GM12878 (cell line): ENCODE measurements at regions not wholly inside any gene's neighbourhood (a gene's known extent, or its start where the extent isn't known, plus 50 kb on each side); places are given as distances from the start of the nearest gene placed in this dataset.

Experiments used
- ATAC-seq: fragments of 200-7000 bp; cut with Tn5 transposase; 3 replicates; pipeline ENCODE4 v1.9.1; 2020; ENCODE audit warnings: mild to moderate bottlenecking, moderate library complexity
- BruUV-seq: library from RNA; stranded (reverse); fragments of 400-500 nt; replicated peaks from 2 replicates; lab custom pipeline; 2021; lab: Mats Ljungman, UMichigan
- CTCF ChIA-PET: fragments of 300-600 bp; sonication (Branson Sonifier 250); formaldehyde crosslinking; extraction: SDS; loops from one replicate; lab custom pipeline; 2021; ENCODE audit warnings: inconsistent platforms; lab: Yijun Ruan, JAX
- POLR2A ChIA-PET: fragments of 350-600 bp; formaldehyde crosslinking; extraction: SDS; loops from one replicate; lab custom pipeline; 2021; ENCODE audit warnings: inconsistent platforms; lab: Charles Lee
- RAD21 ChIA-PET: fragments of 300-600 bp; sonication (Branson Sonifier 250); formaldehyde crosslinking; loops from one replicate; lab custom pipeline; 2023; ENCODE audit warnings: antibody characterized with exemption; ENCODE audit not compliant: unreplicated experiment; lab: Charles Lee
- SMC1A ChIA-PET: fragments of 300-600 bp; sonication (Branson Sonifier 250); formaldehyde crosslinking; loops from one replicate; lab custom pipeline; 2023; ENCODE audit not compliant: unreplicated experiment, uncharacterized antibody; lab: Charles Lee
- DNase-seq: peaks from one replicate; pipeline ENCODE4 v3.0.0-alpha.2; 2011; ENCODE audit warnings: low read depth, low spot score
- FAIRE-seq: peaks from 3 replicates; lab custom pipeline; 2011; peaks lifted over from hg19 to GRCh38; lab: Jason Lieb, UNC
- H2AFZ ChIP-seq: 2 replicates; pipeline ENCODE4 v1.6.0; 2011; ENCODE audit warnings: low read depth, low read length, control low read depth; ENCODE audit not compliant: control insufficient read depth
- H3K27ac ChIP-seq: 2 replicates; pipeline ENCODE4 v1.5.1; 2011; ENCODE audit warnings: control low read depth; ENCODE audit not compliant: control insufficient read depth, insufficient read depth
- H3K27me3 ChIP-seq, 2 experiments: replicated peaks in 1 of 2; 2 replicates each; pipeline versions ENCODE4 v1.6.0 to v1.6.1; 2011; ENCODE audit warnings: low read length in 1 of 2; ENCODE audit not compliant: control insufficient read depth in 2 of 2, insufficient read depth in 2 of 2
- H3K36me3 ChIP-seq, 2 experiments: 2 replicates each; pipeline ENCODE4 v1.5.1; 2011; ENCODE audit warnings: low read length in 1 of 2; ENCODE audit not compliant: control insufficient read depth in 2 of 2, insufficient read depth in 2 of 2
- H3K4me1 ChIP-seq: 2 replicates; pipeline ENCODE4 v1.6.1; 2011; ENCODE audit warnings: mild to moderate bottlenecking, low read length, moderate library complexity, mixed read lengths; ENCODE audit not compliant: control insufficient read depth, insufficient read depth
- H3K4me2 ChIP-seq: 2 replicates; pipeline ENCODE4 v1.6.0; 2011; ENCODE audit warnings: control low read depth; ENCODE audit not compliant: control insufficient read depth, insufficient read depth
- H3K4me3 ChIP-seq: fragments of 200-600 bp; sonication (generic); 2 replicates; pipeline ENCODE4 v1.5.1; 2016
- H3K79me2 ChIP-seq: 2 replicates; pipeline ENCODE4 v1.6.0; 2011; ENCODE audit warnings: low read length; ENCODE audit not compliant: control insufficient read depth, insufficient read depth
- H3K9ac ChIP-seq: 2 replicates; pipeline ENCODE4 v1.8.0; 2011; ENCODE audit warnings: low read length, control low read depth, mixed read lengths; ENCODE audit not compliant: control insufficient read depth, insufficient read depth
- H3K9me3 ChIP-seq: replicated peaks from 3 replicates; pipeline ENCODE4 v1.5.1; 2011; ENCODE audit warnings: mild to moderate bottlenecking, low read length; ENCODE audit not compliant: control insufficient read depth, insufficient read depth
- H4K20me1 ChIP-seq: 2 replicates; pipeline ENCODE4 v1.6.0; 2011; ENCODE audit not compliant: control insufficient read depth, insufficient read depth
- CTCF ChIP-seq, 3 experiments: IDR thresholded peaks in 2 of 3; conservative IDR thresholded peaks in 1 of 3; 2 replicates each; pipeline ENCODE4 v1.5.1; 2011; ENCODE audit warnings: low read depth in 3 of 3, low read length in 3 of 3, mild to moderate bottlenecking in 3 of 3, control low read depth in 2 of 3, moderate library complexity in 2 of 3, inconsistent platforms in 1 of 3, mixed read lengths in 1 of 3; ENCODE audit not compliant: control insufficient read depth in 2 of 3, insufficient read depth in 1 of 3; ENCODE audit errors: extremely low read depth in 1 of 3
- IKZF1 ChIP-seq: fragments of 450-650 bp; conservative IDR thresholded peaks from 2 replicates; pipeline ENCODE4 v1.6.1; 2017; ENCODE audit warnings: antibody characterized with exemption, mild to moderate bottlenecking
- IRF3 ChIP-seq: fragments of 450-650 bp; IDR thresholded peaks from 2 replicates; pipeline ENCODE4 v1.6.1; 2014; ENCODE audit warnings: mild to moderate bottlenecking
- IRF5 ChIP-seq: fragments of 450-650 bp; IDR thresholded peaks from 2 replicates; pipeline ENCODE4 v1.6.1; 2017; ENCODE audit warnings: borderline replicate concordance
- MXI1 ChIP-seq: fragments of 150-350 bp; IDR thresholded peaks from 2 replicates; pipeline ENCODE4 v1.6.1; 2011; ENCODE audit warnings: low read depth, mild to moderate bottlenecking, inconsistent platforms, low read length, improper control_type of control experiment
- MYB ChIP-seq: fragments of 150-350 bp; IDR thresholded peaks from 2 replicates; pipeline ENCODE4 v1.6.1; 2014; ENCODE audit warnings: mild to moderate bottlenecking, low read depth, low read length, borderline replicate concordance
- NKRF ChIP-seq: fragments of 450-650 bp; conservative IDR thresholded peaks from 2 replicates; pipeline ENCODE4 v1.6.1; 2017; ENCODE audit warnings: mild to moderate bottlenecking, moderate library complexity
- RAD21 ChIP-seq: IDR thresholded peaks from 2 replicates; pipeline ENCODE4 v1.6.1; 2011; ENCODE audit warnings: mild to moderate bottlenecking, low read depth, low read length, moderate library complexity; ENCODE audit not compliant: insufficient read depth
- RB1 ChIP-seq: fragments of 450-650 bp; formaldehyde crosslinking; IDR thresholded peaks from 2 replicates; pipeline ENCODE4 v1.6.1; 2017; ENCODE audit warnings: mild to moderate bottlenecking, borderline replicate concordance
- RFX5 ChIP-seq: IDR thresholded peaks from 2 replicates; pipeline ENCODE4 v1.6.1; 2011; ENCODE audit warnings: low read depth, low read length, improper control_type of control experiment
- SMARCA5 ChIP-seq: fragments of 450-650 bp; IDR thresholded peaks from 2 replicates; pipeline ENCODE4 v1.6.1; 2017; ENCODE audit warnings: mild to moderate bottlenecking
- SP1 ChIP-seq: IDR thresholded peaks from one replicate; pipeline ENCODE4 v1.6.1; 2011; ENCODE audit warnings: low read depth, low read length
- TCF12 ChIP-seq: IDR thresholded peaks from 2 replicates; pipeline ENCODE4 v1.6.1; 2011; ENCODE audit warnings: low read depth, mild to moderate bottlenecking, low read length
- TCF3 ChIP-seq: IDR thresholded peaks from 2 replicates; pipeline ENCODE4 v1.6.1; 2012; ENCODE audit warnings: low read depth, mild to moderate bottlenecking, low read length, borderline replicate concordance; ENCODE audit not compliant: insufficient read depth
- ZBED1 ChIP-seq: IDR thresholded peaks from 2 replicates; pipeline ENCODE4 v1.6.1; 2016; ENCODE audit warnings: borderline replicate concordance
- WGBS: methylation state at CpG from one replicate; pipeline ENCODE4 v1.1.6; 2016; ENCODE audit warnings: low lambda C conversion rate; ENCODE audit not compliant: insufficient replicate concordance, insufficient coverage; ENCODE audit errors: missing lambda C conversion rate; 5-methylcytosine and 5-hydroxymethylcytosine counted together
- in situ Hi-C: fragments of 300-500 bp; cut with MboI; formaldehyde crosslinking; loops from 9 replicates; pipeline ENCODE4 v1.14.3; 2018; ENCODE audit warnings: mixed read lengths
- intact Hi-C: fragments of 100-400 bp; cut with micrococcal nuclease; formaldehyde crosslinking; loops from one replicate; pipeline ENCODE4 v1.14.2; 2022; ENCODE audit not compliant: unreplicated experiment

- BruUV-seq: no TSS peak
- no peaks in the 10 kb centered on the region for H3K27me3 ChIP-seq
- WGBS: 3% methylated on average over 47 of the region's 86 CpGs
- peak overlapping the region; percentile 65 for H2AFZ ChIP-seq
- peaks cover 26% of the 10 kb centered on the region for H3K4me1 ChIP-seq
- SMC1A ChIA-PET: interaction anchor here (2.0 kb wide), 1 partner anchor 51 kb away, joined by 5 read pairs; no protein-coding TSS in a partner anchor
- H3K79me2 ChIP-seq: peaks cover 10% of the 10 kb centered on the region
- H3K9ac ChIP-seq: peak overlapping the region; percentile 67
- H3K27ac ChIP-seq: peak overlapping the region; percentile 46
- intact Hi-C loops (no loop called here), in situ Hi-C loops (no loop called here)
- peak overlapping the region; percentile 100 for H3K4me2 ChIP-seq
- H3K9me3 ChIP-seq: no peaks in the 10 kb centered on the region
- FAIRE-seq (no peak), ATAC-seq (peak; percentile 83), DNase-seq (no peak)
- POLR2A ChIA-PET: interaction anchor here (1.1 to 1.5 kb wide), 2 partner anchors 41 to 42 kb away, joined by 4 to 6 read pairs; no protein-coding TSS in a partner anchor
- no peaks in the 10 kb centered on the region for H4K20me1 ChIP-seq
- H3K4me3 ChIP-seq: peak overlapping the region; percentile 75
- H3K36me3 ChIP-seq: no peaks in the 10 kb centered on the region
- RAD21 ChIA-PET: interaction anchor here (1.9 kb wide), 1 partner anchor 42 kb away, joined by 5 read pairs; no protein-coding TSS in a partner anchor
- CTCF ChIA-PET: interaction anchor here (0.5 to 2.2 kb wide), 5 partner anchors 39 to 825 kb away, joined by 3 to 6 read pairs (median 3); no protein-coding TSS in a partner anchor
- TF ChIP-seq CTCF (IDR thresholded peaks at IDR 0.05 in 2 of 3, conservative IDR thresholded peaks at IDR 0.05 in 1 of 3; ENCODE audit: control insufficient read depth in 2 of 3, extremely low read depth in 1 of 3, insufficient read depth in 1 of 3, low read depth in 3 of 3, low read length in 3 of 3) (peak; percentile 24 to 60 (median 28); a peak in 3 of 6 replicates), RFX5 (no peak), IRF5 (no peak), RB1 (peak; percentile 14; the same call in 1 of the 2 replicates), ZBED1 (no peak), SMARCA5 (peak; percentile 23; the same call in 1 of the 2 replicates), IRF3 (no peak), MXI1 (no peak), IKZF1 (peak; percentile 66; the same call in 1 of the 2 replicates), SP1 (peak; percentile 79), TCF12 (peak; percentile 85), TCF3 (peak; percentile 79; the same call in 1 of the 2 replicates), NKRF (0 out of 2 replicates have a peak, but pooled peaks have one; percentile 7), RAD21 (peak; percentile 65), MYB (no peak)
Observed at GRCh38 chr17:77281122-77281903, 140.5 kb downstream of the SEC14L1 start.
